COR-L47 (cell line): ENCODE measurements at regions not wholly inside any gene's neighbourhood (a gene's known extent, or its start where the extent isn't known, plus 50 kb on each side); places are given as distances from the start of the nearest gene placed in this dataset.
A peak's percentile ranks its signal among the peaks of the same experiment; 100 is the strongest.

Experiments used
- DNase-seq: peaks from one replicate; lab custom pipeline; 2025; lab: John Stamatoyannopoulos, UW

- no peak for DNase-seq
These were observed 220.2 kb upstream of the CPNE8 start for GRCh38 chr12:39125566-39125965.

GRCh38 chr12:39124768-39125167 is 219.4 kb upstream of the CPNE8 start:
- DNase-seq = no peak

GRCh38 chr12:39123580-39124253 is 218.3 kb upstream of the CPNE8 start:
- no peak for DNase-seq

- no peak for DNase-seq
These were observed 217.3 kb upstream of the CPNE8 start for GRCh38 chr12:39122562-39123204.

GRCh38 chr12:39116861-39117260 is 211.5 kb upstream of the CPNE8 start:
- DNase-seq = no peak

GRCh38 chr12:39112064-39112463 is 206.7 kb upstream of the CPNE8 start:
- DNase-seq = no peak

- DNase-seq = no peak
These were observed 199.7 kb upstream of the CPNE8 start for GRCh38 chr12:39105111-39105510.

- peak; percentile 34 for DNase-seq
These were observed 198.3 kb upstream of the CPNE8 start for GRCh38 chr12:39103552-39104165.

GRCh38 chr12:39102474-39103209 is 197.3 kb upstream of the CPNE8 start:
- DNase-seq = no peak

- DNase-seq = no peak
These were observed 190.4 kb upstream of the CPNE8 start for GRCh38 chr12:39095636-39096330.

GRCh38 chr12:39081910-39082309 is 176.5 kb upstream of the CPNE8 start:
- DNase-seq = no peak

- DNase-seq = no peak
These were observed 171.8 kb upstream of the CPNE8 start for GRCh38 chr12:39077226-39077625.

GRCh38 chr12:39074063-39074462 is 168.7 kb upstream of the CPNE8 start:
- DNase-seq = no peak

GRCh38 chr12:39072658-39073057 is 167.3 kb upstream of the CPNE8 start:
- no peak for DNase-seq

- no peak for DNase-seq
These were observed 166.2 kb upstream of the CPNE8 start for GRCh38 chr12:39071611-39072010.

GRCh38 chr12:39070775-39071174 is 165.4 kb upstream of the CPNE8 start:
- no peak for DNase-seq

- DNase-seq = no peak
These were observed 160.1 kb upstream of the CPNE8 start for GRCh38 chr12:39065455-39065854.

- no peak for DNase-seq
These were observed 159.3 kb upstream of the CPNE8 start for GRCh38 chr12:39064708-39065107.

GRCh38 chr12:39062266-39062996 is 157.0 kb upstream of the CPNE8 start:
- no peak for DNase-seq

GRCh38 chr12:39061576-39061975 is 156.2 kb upstream of the CPNE8 start:
- no peak for DNase-seq

GRCh38 chr12:39048395-39048794 is 143.0 kb upstream of the CPNE8 start:
- DNase-seq = no peak
